H9 (cell line): ENCODE measurements at regions not wholly inside any gene's neighbourhood (a gene's known extent, or its start where the extent isn't known, plus 50 kb on each side); places are given as distances from the start of the nearest gene placed in this dataset.

Experiments used
- DNase-seq: peaks from one replicate; pipeline ENCODE4 v3.0.0-alpha.2; 2017
- H2AFZ ChIP-seq: one replicate; pipeline ENCODE4 v1.6.1; 2013; ENCODE audit warnings: mild to moderate bottlenecking, low read length, control low read depth, moderate library complexity
- H2AK5ac ChIP-seq: 2 replicates; pipeline ENCODE4 v1.6.1; 2013; ENCODE audit warnings: low read length, control low read depth, mixed read lengths; ENCODE audit not compliant: insufficient read length
- H2BK120ac ChIP-seq: one replicate; pipeline ENCODE4 v1.6.1; 2013; ENCODE audit warnings: low read depth, mild to moderate bottlenecking, low read length, control low read depth, inconsistent platforms; ENCODE audit not compliant: poor library complexity, severe bottlenecking
- H2BK12ac ChIP-seq: 2 replicates; pipeline ENCODE4 v1.6.1; 2013; ENCODE audit warnings: low read length, control low read depth, mixed read lengths, low read depth; ENCODE audit not compliant: insufficient read length
- H2BK15ac ChIP-seq: 2 replicates; pipeline ENCODE4 v1.6.1; 2013; ENCODE audit warnings: low read depth, low read length, control low read depth
- H2BK20ac ChIP-seq: one replicate; pipeline ENCODE4 v1.6.1; 2013; ENCODE audit warnings: low read depth, mild to moderate bottlenecking, low read length, control low read depth, inconsistent platforms; ENCODE audit not compliant: poor library complexity, severe bottlenecking
- H2BK5ac ChIP-seq: 2 replicates; pipeline ENCODE4 v1.6.1; 2013; ENCODE audit warnings: low read length, control low read depth, mixed read lengths; ENCODE audit not compliant: insufficient read length
- H3K14ac ChIP-seq: 2 replicates; pipeline ENCODE4 v1.6.1; 2013; ENCODE audit warnings: low read length, control low read depth; ENCODE audit not compliant: insufficient read depth
- H3K18ac ChIP-seq: 2 replicates; pipeline ENCODE4 v1.6.1; 2013; ENCODE audit warnings: low read depth, mild to moderate bottlenecking, mixed read lengths, low read length, control low read depth; ENCODE audit not compliant: insufficient read length
- H3K23ac ChIP-seq: 2 replicates; pipeline ENCODE4 v1.6.1; 2013; ENCODE audit warnings: low read length, control low read depth, mixed read lengths, low read depth; ENCODE audit not compliant: insufficient read length
- H3K23me2 ChIP-seq: 2 replicates; pipeline ENCODE4 v1.6.1; 2013; ENCODE audit warnings: low read depth, mild to moderate bottlenecking, mixed read lengths, low read length, control low read depth; ENCODE audit not compliant: insufficient read length, poor library complexity, severe bottlenecking
- H3K27ac ChIP-seq: 2 replicates; pipeline ENCODE4 v1.5.1; 2013; ENCODE audit warnings: low read length, control low read depth, mixed read lengths, low read depth; ENCODE audit not compliant: insufficient read length
- H3K27me3 ChIP-seq: 2 replicates; pipeline ENCODE4 v1.6.1; 2013; ENCODE audit warnings: low read length, control low read depth, inconsistent platforms; ENCODE audit not compliant: insufficient read depth
- H3K4ac ChIP-seq: 2 replicates; pipeline ENCODE4 v1.6.1; 2013; ENCODE audit warnings: low read depth, mild to moderate bottlenecking, control low read depth, inconsistent platforms, low read length, moderate library complexity
- H3K4me1 ChIP-seq: 2 replicates; pipeline ENCODE4 v1.6.1; 2013; ENCODE audit warnings: low read length, control low read depth, inconsistent platforms; ENCODE audit not compliant: insufficient read depth
- H3K4me2 ChIP-seq: 2 replicates; pipeline ENCODE4 v1.6.1; 2013; ENCODE audit warnings: low read length, control low read depth, mixed read lengths; ENCODE audit not compliant: insufficient read length, insufficient read depth
- H3K56ac ChIP-seq: 2 replicates; pipeline ENCODE4 v1.6.1; 2013; ENCODE audit warnings: low read depth, mild to moderate bottlenecking, mixed read lengths, low read length, control low read depth; ENCODE audit not compliant: insufficient read length
- H3K79me1 ChIP-seq: 2 replicates; pipeline ENCODE4 v1.6.1; 2013; ENCODE audit warnings: low read depth, mild to moderate bottlenecking, moderate library complexity, low read length, control low read depth, inconsistent platforms; ENCODE audit not compliant: insufficient read depth, poor library complexity, severe bottlenecking
- H3K79me2 ChIP-seq: 2 replicates; pipeline ENCODE4 v1.6.1; 2013; ENCODE audit warnings: low read length, control low read depth, inconsistent platforms; ENCODE audit not compliant: insufficient read depth
- H3K9ac ChIP-seq: 2 replicates; pipeline ENCODE4 v1.6.1; 2013; ENCODE audit warnings: low read length, control low read depth, mixed read lengths; ENCODE audit not compliant: insufficient read length; ENCODE audit errors: extremely low read depth
- H3K9me3 ChIP-seq: one replicate; pipeline ENCODE4 v1.6.1; 2013; ENCODE audit warnings: low read depth, low read length, inconsistent platforms; ENCODE audit not compliant: control insufficient read depth
- H3T11ph ChIP-seq: one replicate; pipeline ENCODE4 v1.6.1; 2013; ENCODE audit warnings: mild to moderate bottlenecking, low read length, control low read depth, inconsistent platforms
- H4K20me1 ChIP-seq: one replicate; pipeline ENCODE4 v1.6.1; 2013; ENCODE audit not compliant: control insufficient read depth, insufficient read length, insufficient read depth
- H4K5ac ChIP-seq: 2 replicates; pipeline ENCODE4 v1.6.1; 2013; ENCODE audit warnings: low read depth, mild to moderate bottlenecking, mixed read lengths, low read length, control low read depth; ENCODE audit not compliant: insufficient read length
- H4K8ac ChIP-seq: replicated peaks from 2 replicates; pipeline ENCODE4 v1.6.1; 2013; ENCODE audit warnings: low read length, control low read depth, mixed read lengths, low read depth; ENCODE audit not compliant: insufficient read length
- H4K91ac ChIP-seq: 2 replicates; pipeline ENCODE4 v1.6.1; 2013; ENCODE audit warnings: low read depth, mild to moderate bottlenecking, moderate library complexity, mixed read lengths, low read length, control low read depth; ENCODE audit not compliant: insufficient read length
- H3K27ac Mint-ChIP-seq, 3 experiments: 2 replicates in 2 of 3; 3 replicates in 1 of 3; pipeline ENCODE4 v1.8.0; 2020 to 2021; ENCODE audit warnings: mixed read lengths in 3 of 3, mild to moderate bottlenecking in 1 of 3, moderate library complexity in 1 of 3
- H3K27me3 Mint-ChIP-seq: 2 replicates; pipeline ENCODE4 v1.8.0; 2021; ENCODE audit warnings: low read depth, mild to moderate bottlenecking, moderate library complexity, mixed read lengths
- H3K36me3 Mint-ChIP-seq, 3 experiments: 2 replicates in 2 of 3; 3 replicates in 1 of 3; pipeline ENCODE4 v1.8.0; 2020 to 2021; ENCODE audit warnings: low read depth in 3 of 3, mixed read lengths in 3 of 3; ENCODE audit not compliant: insufficient read depth in 1 of 3
- H3K4me1 Mint-ChIP-seq, 2 experiments: 2 replicates each; pipeline ENCODE4 v1.8.0; 2020; ENCODE audit warnings: mixed read lengths in 2 of 2
- H3K4me3 Mint-ChIP-seq, 2 experiments: 2 replicates in 1 of 2; 3 replicates in 1 of 2; pipeline ENCODE4 v1.8.0; 2020 to 2021; ENCODE audit warnings: mild to moderate bottlenecking in 2 of 2, mixed read lengths in 2 of 2, moderate library complexity in 1 of 2
- H3K9me3 Mint-ChIP-seq, 2 experiments: 2 replicates in 1 of 2; 3 replicates in 1 of 2; pipeline ENCODE4 v1.8.0; 2020; ENCODE audit warnings: mild to moderate bottlenecking in 2 of 2, mixed read lengths in 2 of 2, moderate library complexity in 1 of 2
- WGBS: extraction: QIAGEN DNeasy Blood & Tissue Kit; methylation state at CpG from one replicate; pipeline ENCODE4 v1.1.7; 2013; ENCODE audit warnings: missing lambda C conversion rate, low lambda C conversion rate, mixed read lengths; ENCODE audit not compliant: insufficient read length; ENCODE audit errors: extremely low coverage; 5-methylcytosine and 5-hydroxymethylcytosine counted together
- TF ChIP-seq, protein P1 (sequence below): fragments of 200-600 bp; sonication (generic); conservative IDR thresholded peaks from 3 replicates; pipeline ENCODE4 v1.8.0; 2021; ENCODE audit warnings: antibody characterized with exemption, mild to moderate bottlenecking

GRCh38 chr1:83027511-83027910 is 971.4 kb downstream of the TTLL7 start:
- H3K27ac ChIP-seq = no peak overlapping the region
- no peak for DNase-seq
- H2BK120ac ChIP-seq = no peak overlapping the region
- H3K79me1 ChIP-seq = peaks cover 3% of the 10 kb centered on the region
- Mint-ChIP-seq H3K9me3 (peaks cover 13 to 14% of the 10 kb centered on the region in 2 experiments), H3K4me3 (no peak overlapping the region), H3K27me3 (no peaks in the 10 kb centered on the region), H3K4me1 (peaks cover 27 to 37% of the 10 kb centered on the region in 2 experiments), H3K36me3 (peaks cover 10 to 21% (median 19%) of the 10 kb centered on the region in 3 experiments), H3K27ac (no peak overlapping the region)
- H3K4me1 ChIP-seq = peaks cover 2% of the 10 kb centered on the region; the same call in 1 of the 2 replicates
- no peak overlapping the region for H3K23ac ChIP-seq
- no peak overlapping the region for H3T11ph ChIP-seq
- H2AFZ ChIP-seq = no peak overlapping the region
- no peak overlapping the region for H2AK5ac ChIP-seq
- no peak overlapping the region for H3K56ac ChIP-seq
- no peaks in the 10 kb centered on the region for H4K20me1 ChIP-seq
- no peak overlapping the region for H4K91ac ChIP-seq
- no peak overlapping the region for H4K5ac ChIP-seq
- TF ChIP-seq, protein P1, sequence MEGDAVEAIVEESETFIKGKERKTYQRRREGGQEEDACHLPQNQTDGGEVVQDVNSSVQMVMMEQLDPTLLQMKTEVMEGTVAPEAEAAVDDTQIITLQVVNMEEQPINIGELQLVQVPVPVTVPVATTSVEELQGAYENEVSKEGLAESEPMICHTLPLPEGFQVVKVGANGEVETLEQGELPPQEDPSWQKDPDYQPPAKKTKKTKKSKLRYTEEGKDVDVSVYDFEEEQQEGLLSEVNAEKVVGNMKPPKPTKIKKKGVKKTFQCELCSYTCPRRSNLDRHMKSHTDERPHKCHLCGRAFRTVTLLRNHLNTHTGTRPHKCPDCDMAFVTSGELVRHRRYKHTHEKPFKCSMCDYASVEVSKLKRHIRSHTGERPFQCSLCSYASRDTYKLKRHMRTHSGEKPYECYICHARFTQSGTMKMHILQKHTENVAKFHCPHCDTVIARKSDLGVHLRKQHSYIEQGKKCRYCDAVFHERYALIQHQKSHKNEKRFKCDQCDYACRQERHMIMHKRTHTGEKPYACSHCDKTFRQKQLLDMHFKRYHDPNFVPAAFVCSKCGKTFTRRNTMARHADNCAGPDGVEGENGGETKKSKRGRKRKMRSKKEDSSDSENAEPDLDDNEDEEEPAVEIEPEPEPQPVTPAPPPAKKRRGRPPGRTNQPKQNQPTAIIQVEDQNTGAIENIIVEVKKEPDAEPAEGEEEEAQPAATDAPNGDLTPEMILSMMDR = no peak
- no peaks in the 10 kb centered on the region for H3K23me2 ChIP-seq
- H3K4ac ChIP-seq = no peak overlapping the region
- H2BK15ac ChIP-seq = no peak overlapping the region
- no peak overlapping the region for H2BK20ac ChIP-seq
- H3K4me2 ChIP-seq = no peak overlapping the region
- H4K8ac ChIP-seq = no peak overlapping the region
- H3K9me3 ChIP-seq = no peaks in the 10 kb centered on the region
- no peak overlapping the region for H2BK12ac ChIP-seq
- no peak overlapping the region for H3K18ac ChIP-seq
- no peak overlapping the region for H3K9ac ChIP-seq
- H2BK5ac ChIP-seq = no peak overlapping the region
- no CpG with 5 or more reads among the region's 1 CpG for WGBS
- no peaks in the 10 kb centered on the region for H3K27me3 ChIP-seq
- H3K14ac ChIP-seq = no peak overlapping the region
- H3K79me2 ChIP-seq = no peaks in the 10 kb centered on the region
